H1 (cell line): ENCODE measurements at regions not wholly inside any gene's neighbourhood (a gene's known extent, or its start where the extent isn't known, plus 50 kb on each side); places are given as distances from the start of the nearest gene placed in this dataset.

Experiments
- CTCF ChIA-PET: fragments of 300-600 bp; sonication (Branson Sonifier 250); formaldehyde crosslinking; loops from one replicate; lab custom pipeline; 2021; ENCODE audit not compliant: partially characterized antibody; lab: Charles Lee
- POLR2A ChIA-PET: fragments of 300-600 bp; sonication (Branson Sonifier 250); formaldehyde crosslinking; loops from one replicate; lab custom pipeline; 2021; ENCODE audit warnings: inconsistent platforms; ENCODE audit not compliant: partially characterized antibody; lab: Charles Lee
- DNase-seq, 2 experiments: peaks; one replicate each; pipeline versions ENCODE4 v3.0.0 to v3.0.0-alpha.2; 2010 to 2022; ENCODE audit warnings: low spot score in 2 of 2, low read depth in 1 of 2, mixed read lengths in 1 of 2
- FAIRE-seq: peaks from 2 replicates; lab custom pipeline; 2011; peaks lifted over from hg19 to GRCh38; lab: Jason Lieb, UNC
- H2AFZ ChIP-seq: 2 replicates; pipeline ENCODE4 v1.8.1; 2012; ENCODE audit warnings: low read length, inconsistent platforms
- H2AK5ac ChIP-seq: 2 replicates; pipeline ENCODE4 v1.6.1; 2013; ENCODE audit warnings: low read depth, low read length
- H2BK120ac ChIP-seq: replicated peaks from 2 replicates; pipeline ENCODE3; 2013; ENCODE audit warnings: low read depth, low read length, inconsistent platforms
- H2BK12ac ChIP-seq: 2 replicates; pipeline ENCODE4 v1.6.1; 2013; ENCODE audit warnings: low read depth, low read length
- H2BK15ac ChIP-seq: 2 replicates; pipeline ENCODE4 v1.6.1; 2013; ENCODE audit warnings: low read length
- H2BK20ac ChIP-seq: 2 replicates; pipeline ENCODE4 v1.6.1; 2013; ENCODE audit warnings: low read length
- H2BK5ac ChIP-seq: 2 replicates; pipeline ENCODE4 v1.6.1; 2013; ENCODE audit warnings: low read depth, low read length
- H3K14ac ChIP-seq: 2 replicates; pipeline ENCODE4 v1.6.1; 2013; ENCODE audit warnings: inconsistent platforms; ENCODE audit not compliant: insufficient read length
- H3K18ac ChIP-seq: 2 replicates; pipeline ENCODE4 v1.6.1; 2013; ENCODE audit warnings: low read length; ENCODE audit errors: extremely low read depth
- H3K23ac ChIP-seq: 2 replicates; pipeline ENCODE4 v1.6.1; 2013; ENCODE audit warnings: inconsistent platforms; ENCODE audit not compliant: insufficient read length
- H3K23me2 ChIP-seq: 2 replicates; pipeline ENCODE4 v1.6.1; 2013; ENCODE audit warnings: low read depth, low read length
- H3K27ac ChIP-seq: 2 replicates; pipeline ENCODE4 v1.6.1; 2011; ENCODE audit warnings: low read depth, low read length, inconsistent platforms
- H3K27me3 ChIP-seq, 4 experiments: replicated peaks in 1 of 4; 1 replicate in 1 of 4; 2 replicates in 3 of 4; pipeline versions ENCODE4 v1.6.1 to v1.8.1; 2011 to 2013; ENCODE audit warnings: low read length in 3 of 4, mild to moderate bottlenecking in 3 of 4, inconsistent platforms in 2 of 4, mixed read lengths in 2 of 4, moderate library complexity in 1 of 4; ENCODE audit not compliant: control insufficient read depth in 3 of 4, insufficient read depth in 3 of 4; ENCODE audit errors: extremely low read depth in 1 of 4
- H3K36me3 ChIP-seq, 4 experiments: 2 replicates each; pipeline versions ENCODE4 v1.6.1 to v1.8.1; 2011 to 2013; ENCODE audit warnings: mild to moderate bottlenecking in 4 of 4, low read length in 3 of 4, moderate library complexity in 2 of 4, control low read depth in 1 of 4, inconsistent platforms in 1 of 4; ENCODE audit not compliant: insufficient read depth in 4 of 4, control insufficient read depth in 2 of 4
- H3K4ac ChIP-seq: replicated peaks from 2 replicates; pipeline ENCODE3; 2013; ENCODE audit warnings: low read length, low read depth, mixed read lengths, inconsistent platforms; ENCODE audit not compliant: insufficient read length
- H3K4me1 ChIP-seq, 4 experiments: replicated peaks in 1 of 4; 1 replicate in 1 of 4; 2 replicates in 3 of 4; pipeline versions ENCODE4 v1.6.1 to v1.8.1; 2011 to 2013; ENCODE audit warnings: low read length in 3 of 4, inconsistent platforms in 2 of 4, mixed read lengths in 1 of 4; ENCODE audit not compliant: insufficient read depth in 4 of 4, control insufficient read depth in 3 of 4
- H3K4me2 ChIP-seq, 2 experiments: 2 replicates each; pipeline versions ENCODE4 v1.6.1 to v1.8.1; 2011 to 2013; ENCODE audit warnings: low read depth in 2 of 2, low read length in 2 of 2, control low read depth in 1 of 2, inconsistent platforms in 1 of 2, mild to moderate bottlenecking in 1 of 2; ENCODE audit not compliant: insufficient read depth in 1 of 2
- H3K4me3 ChIP-seq, 4 experiments: fragments of 200-600, 300-600 bp in 1 of 4; sonication (generic), shearing (Covaris generic), sonication (Bioruptor Twin) in 1 of 4; 2 replicates each; pipeline versions ENCODE4 v1.5.1 to v1.8.1; 2011 to 2016; ENCODE audit warnings: low read length in 4 of 4, low read depth in 3 of 4, control low read depth in 2 of 4, inconsistent platforms in 2 of 4, mild to moderate bottlenecking in 2 of 4, mixed read lengths in 1 of 4, moderate library complexity in 1 of 4; ENCODE audit not compliant: insufficient read depth in 2 of 4; ENCODE audit errors: extremely low read depth in 1 of 4
- H3K56ac ChIP-seq: replicated peaks from 2 replicates; pipeline ENCODE3; 2013; ENCODE audit warnings: low read depth, mild to moderate bottlenecking, mixed read lengths, low read length, inconsistent platforms; ENCODE audit not compliant: insufficient read length
- H3K79me1 ChIP-seq: 2 replicates; pipeline ENCODE4 v1.6.1; 2013; ENCODE audit warnings: low read depth, low read length, control low read depth
- H3K79me2 ChIP-seq, 2 experiments: 2 replicates each; pipeline versions ENCODE4 v1.6.1 to v1.8.1; 2012 to 2013; ENCODE audit warnings: low read length in 2 of 2, mild to moderate bottlenecking in 2 of 2, inconsistent platforms in 1 of 2; ENCODE audit not compliant: insufficient read depth in 2 of 2, control insufficient read depth in 1 of 2
- H3K9ac ChIP-seq, 4 experiments: replicated peaks in 1 of 4; 1 replicate in 1 of 4; 2 replicates in 3 of 4; pipeline versions ENCODE4 v1.6.1 to v1.8.1; 2011 to 2013; ENCODE audit warnings: low read depth in 3 of 4, low read length in 3 of 4, control low read depth in 2 of 4, mild to moderate bottlenecking in 2 of 4, moderate library complexity in 2 of 4, inconsistent platforms in 1 of 4; ENCODE audit errors: extremely low read depth in 1 of 4
- H3K9me3 ChIP-seq, 2 experiments: 2 replicates each; pipeline versions ENCODE4 v1.6.1 to v1.8.1; 2012 to 2013; ENCODE audit warnings: mild to moderate bottlenecking in 2 of 2, moderate library complexity in 2 of 2, control low read depth in 1 of 2, inconsistent platforms in 1 of 2, low read depth in 1 of 2, low read length in 1 of 2, mixed read lengths in 1 of 2; ENCODE audit not compliant: insufficient read depth in 2 of 2
- H4K20me1 ChIP-seq, 2 experiments: replicated peaks in 1 of 2; 2 replicates each; pipeline versions ENCODE3 to v1.8.1; 2011 to 2013; ENCODE audit warnings: inconsistent platforms in 2 of 2, low read length in 2 of 2, mild to moderate bottlenecking in 1 of 2; ENCODE audit not compliant: insufficient read depth in 2 of 2, control insufficient read depth in 1 of 2
- H4K5ac ChIP-seq: 2 replicates; pipeline ENCODE4 v1.6.1; 2013; ENCODE audit warnings: low read length, low read depth, mixed read lengths, inconsistent platforms; ENCODE audit not compliant: insufficient read length
- H4K8ac ChIP-seq: 2 replicates; pipeline ENCODE4 v1.8.0; 2013; ENCODE audit warnings: mild to moderate bottlenecking, moderate library complexity, low read length, inconsistent platforms; ENCODE audit not compliant: insufficient read depth; ENCODE audit errors: extremely low read depth
- H4K91ac ChIP-seq: replicated peaks from 2 replicates; pipeline ENCODE3; 2013; ENCODE audit warnings: low read length, mixed read lengths, inconsistent platforms; ENCODE audit not compliant: insufficient read length
- EP300 ChIP-seq, 2 experiments: IDR thresholded peaks; 1 replicate in 1 of 2; 2 replicates in 1 of 2; pipeline ENCODE4 v1.6.1; 2011 to 2012; ENCODE audit warnings: low read depth in 2 of 2, low read length in 2 of 2, mild to moderate bottlenecking in 2 of 2, borderline replicate concordance in 1 of 2, inconsistent platforms in 1 of 2, moderate library complexity in 1 of 2
- GTF2F1 ChIP-seq: IDR thresholded peaks from 2 replicates; pipeline ENCODE4 v1.6.1; 2012; ENCODE audit warnings: low read depth, low read length, improper control_type of control experiment, borderline replicate concordance
- HDAC6 ChIP-seq: IDR thresholded peaks from one replicate; pipeline ENCODE4 v1.7.1; 2012; ENCODE audit warnings: low read depth, mild to moderate bottlenecking, inconsistent platforms, low read length, moderate library complexity
- POLR2A ChIP-seq, 2 experiments: IDR thresholded peaks; 1 replicate in 1 of 2; 2 replicates in 1 of 2; pipeline ENCODE4 v1.6.1; 2011; ENCODE audit warnings: low read depth in 2 of 2, low read length in 2 of 2, mild to moderate bottlenecking in 2 of 2; ENCODE audit errors: control extremely low read depth in 1 of 2
- SAP30 ChIP-seq: fragments of 300-600 bp; sonication (generic); IDR thresholded peaks from 2 replicates; pipeline ENCODE4 v1.7.1; 2012; ENCODE audit warnings: low read length, moderate library complexity, mild to moderate bottlenecking, inconsistent platforms; ENCODE audit not compliant: insufficient read depth, insufficient replicate concordance
- TEAD4 ChIP-seq: IDR thresholded peaks from 2 replicates; pipeline ENCODE4 v1.6.1; 2012; ENCODE audit warnings: low read depth, low read length, inconsistent platforms, mixed read lengths
- WGBS, 2 experiments: shearing (Covaris generic) in 1 of 2; methylation state at CpG; one replicate each; pipeline versions ENCODE4 v1.1.6 to v1.1.7; 2013 to 2015; ENCODE audit warnings: low lambda C conversion rate in 2 of 2, mixed read lengths in 2 of 2, inconsistent platforms in 1 of 2, low coverage in 1 of 2, missing lambda C conversion rate in 1 of 2; ENCODE audit not compliant: insufficient replicate concordance in 2 of 2, insufficient coverage in 1 of 2, insufficient read length in 1 of 2; ENCODE audit errors: extremely low coverage in 1 of 2, missing lambda C conversion rate in 1 of 2; 5-methylcytosine and 5-hydroxymethylcytosine counted together
- TF ChIP-seq, protein P1 (sequence below): IDR thresholded peaks from 2 replicates; pipeline ENCODE4 v1.6.1; 2011; ENCODE audit warnings: low read length, improper control_type of control experiment
- TF ChIP-seq, protein P2 (sequence below), 3 experiments: IDR thresholded peaks; 1 replicate in 2 of 3; 2 replicates in 1 of 3; pipeline versions ENCODE4 v1.5.1 to v1.6.1; 2011; ENCODE audit warnings: low read length in 3 of 3, mild to moderate bottlenecking in 3 of 3, inconsistent platforms in 2 of 3, low read depth in 1 of 3, moderate library complexity in 1 of 3; ENCODE audit not compliant: insufficient read depth in 1 of 3; ENCODE audit errors: control extremely low read depth in 1 of 3

DNA sequence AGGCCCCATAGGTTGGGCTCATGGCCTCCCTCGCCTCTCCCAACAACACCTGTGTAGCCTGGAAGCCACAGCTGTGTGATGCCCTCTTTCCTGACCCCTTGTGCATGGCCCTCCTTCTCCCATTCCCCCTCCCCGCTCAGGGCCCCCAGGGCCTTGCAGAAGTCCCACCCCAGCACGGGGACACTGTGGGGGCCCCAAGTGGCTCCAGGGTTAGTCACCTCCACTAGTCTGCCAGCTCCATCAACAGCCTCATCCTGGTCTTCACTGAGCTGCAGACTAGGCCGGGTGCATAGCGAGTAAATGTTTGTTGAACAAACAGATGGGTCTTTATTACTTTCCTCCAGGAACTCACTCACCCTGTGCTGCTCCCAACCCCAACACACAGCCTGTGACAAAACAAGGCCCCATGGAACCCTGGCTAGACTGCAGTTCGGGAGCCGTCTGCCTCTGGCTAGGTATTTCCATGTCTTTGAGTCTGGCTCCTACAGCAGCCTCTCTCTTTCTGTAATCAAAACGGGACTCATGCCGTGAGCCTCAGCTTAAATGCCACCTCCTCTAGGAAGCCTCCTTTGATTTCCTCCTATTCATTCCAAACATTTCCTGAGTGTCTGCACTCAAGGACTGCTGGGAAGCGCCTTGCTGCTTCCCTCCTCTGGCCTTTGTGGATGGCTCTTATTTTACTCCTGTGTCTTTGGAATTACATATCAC is 109.9 kb upstream of the ID2 start:
- no peak for DNase-seq
- peaks cover 0 to 2% of the 10 kb centered on the region in 2 experiments for H4K20me1 ChIP-seq
- no peak overlapping the region for H3K4ac ChIP-seq
- H3K23me2 ChIP-seq: peaks cover 2% of the 10 kb centered on the region; the same call in 1 of the 2 replicates
- CTCF ChIA-PET: interaction anchor here (1.0 to 1.9 kb wide), 3 partner anchors 9 to 121 kb away, joined by 3 to 7 read pairs (median 3); no protein-coding TSS in a partner anchor
- no peak overlapping the region for H2AFZ ChIP-seq
- H2BK5ac ChIP-seq: 0 out of 2 replicates have a peak overlapping the region, but pooled peaks have one; percentile 8
- H3K27ac ChIP-seq: no peak overlapping the region
- no peaks in the 10 kb centered on the region for H3K9me3 ChIP-seq
- H3K79me2 ChIP-seq: no peaks in the 10 kb centered on the region
- no peak overlapping the region; the same call in 1 of the 2 replicates for H2BK12ac ChIP-seq
- no peak overlapping the region for H3K4me2 ChIP-seq
- H3K23ac ChIP-seq: no peak overlapping the region
- no peak overlapping the region for H3K9ac ChIP-seq
- H2BK20ac ChIP-seq: no peak overlapping the region
- H3K79me1 ChIP-seq: no peaks in the 10 kb centered on the region
- no peak overlapping the region for H2BK15ac ChIP-seq
- H4K91ac ChIP-seq: no peak overlapping the region
- H3K27me3 ChIP-seq: peaks cover 0 to 1% (median 0%) of the 10 kb centered on the region in 4 experiments; a peak in 1 of 7 replicates
- H3K36me3 ChIP-seq: no peaks in the 10 kb centered on the region
- WGBS, 2 experiments: 67% methylated on average over 9 of the region's 10 CpGs; no CpG with 5 or more reads in 1 of the 2 experiments
- H4K8ac ChIP-seq: no peak overlapping the region
- POLR2A ChIA-PET: interaction anchor here (0.9 to 3.2 kb wide), 2 partner anchors 8 to 109 kb away, joined by 3 to 13 read pairs; partner anchors contain the start of gene ID2
- no peak overlapping the region for H3K14ac ChIP-seq
- H3K56ac ChIP-seq: no peak overlapping the region
- 0 out of 2 replicates have a peak overlapping the region, but pooled peaks have one; percentile 15 for H3K18ac ChIP-seq
- H3K4me1 ChIP-seq: peaks cover 0 to 19% (median 8%) of the 10 kb centered on the region in 4 experiments; a peak in 6 of 7 replicates
- no peak overlapping the region for H2AK5ac ChIP-seq
- FAIRE-seq: no peak
- no peak overlapping the region for H4K5ac ChIP-seq
- no peak overlapping the region for H2BK120ac ChIP-seq
- H3K4me3 ChIP-seq: no peak overlapping the region
- TF ChIP-seq HDAC6 (no peak), GTF2F1 (no peak), EP300 (IDR thresholded peaks at IDR 0.05; ENCODE audit: borderline replicate concordance in 1 of 2, low read depth in 2 of 2, low read length in 2 of 2) (no peak), SAP30 (no peak), POLR2A (IDR thresholded peaks at IDR 0.05; ENCODE audit: control extremely low read depth in 1 of 2, low read depth in 2 of 2, low read length in 2 of 2) (no peak), TEAD4 (no peak)
- TF ChIP-seq, protein P1, sequence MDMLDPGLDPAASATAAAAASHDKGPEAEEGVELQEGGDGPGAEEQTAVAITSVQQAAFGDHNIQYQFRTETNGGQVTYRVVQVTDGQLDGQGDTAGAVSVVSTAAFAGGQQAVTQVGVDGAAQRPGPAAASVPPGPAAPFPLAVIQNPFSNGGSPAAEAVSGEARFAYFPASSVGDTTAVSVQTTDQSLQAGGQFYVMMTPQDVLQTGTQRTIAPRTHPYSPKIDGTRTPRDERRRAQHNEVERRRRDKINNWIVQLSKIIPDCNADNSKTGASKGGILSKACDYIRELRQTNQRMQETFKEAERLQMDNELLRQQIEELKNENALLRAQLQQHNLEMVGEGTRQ: no peak
- TF ChIP-seq, protein P2, sequence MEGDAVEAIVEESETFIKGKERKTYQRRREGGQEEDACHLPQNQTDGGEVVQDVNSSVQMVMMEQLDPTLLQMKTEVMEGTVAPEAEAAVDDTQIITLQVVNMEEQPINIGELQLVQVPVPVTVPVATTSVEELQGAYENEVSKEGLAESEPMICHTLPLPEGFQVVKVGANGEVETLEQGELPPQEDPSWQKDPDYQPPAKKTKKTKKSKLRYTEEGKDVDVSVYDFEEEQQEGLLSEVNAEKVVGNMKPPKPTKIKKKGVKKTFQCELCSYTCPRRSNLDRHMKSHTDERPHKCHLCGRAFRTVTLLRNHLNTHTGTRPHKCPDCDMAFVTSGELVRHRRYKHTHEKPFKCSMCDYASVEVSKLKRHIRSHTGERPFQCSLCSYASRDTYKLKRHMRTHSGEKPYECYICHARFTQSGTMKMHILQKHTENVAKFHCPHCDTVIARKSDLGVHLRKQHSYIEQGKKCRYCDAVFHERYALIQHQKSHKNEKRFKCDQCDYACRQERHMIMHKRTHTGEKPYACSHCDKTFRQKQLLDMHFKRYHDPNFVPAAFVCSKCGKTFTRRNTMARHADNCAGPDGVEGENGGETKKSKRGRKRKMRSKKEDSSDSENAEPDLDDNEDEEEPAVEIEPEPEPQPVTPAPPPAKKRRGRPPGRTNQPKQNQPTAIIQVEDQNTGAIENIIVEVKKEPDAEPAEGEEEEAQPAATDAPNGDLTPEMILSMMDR (IDR thresholded peaks at IDR 0.05; ENCODE audit: control extremely low read depth in 1 of 3, insufficient read depth in 1 of 3, low read depth in 1 of 3, low read length in 3 of 3): no peak
